ENCODE measurements at regions not wholly inside any gene's neighbourhood (a gene's known extent, or its start where the extent isn't known, plus 50 kb on each side); places are given as distances from the start of the nearest gene placed in this dataset.

DNA sequence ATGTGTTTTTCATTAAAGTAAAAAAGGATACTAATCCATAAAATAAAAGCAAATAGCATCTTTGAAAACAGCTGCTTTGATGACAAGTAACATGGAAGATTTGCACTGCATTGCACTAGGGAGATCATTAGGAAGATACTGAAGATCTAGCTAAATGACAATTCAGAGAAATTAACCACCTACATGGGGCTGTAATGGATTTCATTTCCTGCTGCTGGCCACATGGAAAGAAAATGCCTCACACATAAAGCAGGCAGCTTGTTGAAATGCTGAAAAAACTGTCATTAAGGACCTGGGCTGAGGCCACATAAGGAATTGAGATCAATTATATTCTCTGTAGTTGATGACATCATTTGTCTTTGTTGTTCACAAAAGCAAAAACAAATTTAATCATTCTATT lies 94.1 kb downstream of the PYDC2 start:
- DNase-seq (ENCODE audit: low read depth) (no peak), FAIRE-seq (no peak)
- no peaks in the 10 kb centered on the region for H3K9me3 ChIP-seq (ENCODE audit: insufficient read depth, low read depth, low read length)
- no peaks in the 10 kb centered on the region for H3K4me1 ChIP-seq (ENCODE audit: insufficient read depth, low read length)
- Mint-ChIP-seq H3K4me1 (ENCODE audit: low read depth, unreplicated experiment) (no peaks in the 10 kb centered on the region), H3K36me3 (ENCODE audit: low read depth, unreplicated experiment) (peaks cover 1% of the 10 kb centered on the region), H3K9me3 (ENCODE audit: unreplicated experiment) (no peaks in the 10 kb centered on the region), H3K27ac (ENCODE audit: unreplicated experiment) (no peak overlapping the region), H3K4me3 (ENCODE audit: unreplicated experiment) (no peak overlapping the region), H3K27me3 (ENCODE audit: low read depth, unreplicated experiment) (no peaks in the 10 kb centered on the region)
- H3K4me3 ChIP-seq (ENCODE audit: insufficient read depth, low read depth, low read length): no peak overlapping the region
- no peak overlapping the region for H3K27ac ChIP-seq (ENCODE audit: low read depth, low read length)
- no peak overlapping the region for H3K4me2 ChIP-seq (ENCODE audit: low read length)
- no peaks in the 10 kb centered on the region for H3K27me3 ChIP-seq (ENCODE audit: insufficient read depth, low read length)
- no peaks in the 10 kb centered on the region for H3K36me3 ChIP-seq (ENCODE audit: insufficient read depth, low read length)
- no peaks in the 10 kb centered on the region for H4K20me1 ChIP-seq (ENCODE audit: insufficient read depth, low read length)
- H3K79me2 ChIP-seq (ENCODE audit: insufficient read depth, low read length): no peaks in the 10 kb centered on the region
- TF ChIP-seq EZH2 (IDR thresholded peaks at IDR 0.05; ENCODE audit: insufficient read depth, low read length): no peak
- TF ChIP-seq, protein P1, sequence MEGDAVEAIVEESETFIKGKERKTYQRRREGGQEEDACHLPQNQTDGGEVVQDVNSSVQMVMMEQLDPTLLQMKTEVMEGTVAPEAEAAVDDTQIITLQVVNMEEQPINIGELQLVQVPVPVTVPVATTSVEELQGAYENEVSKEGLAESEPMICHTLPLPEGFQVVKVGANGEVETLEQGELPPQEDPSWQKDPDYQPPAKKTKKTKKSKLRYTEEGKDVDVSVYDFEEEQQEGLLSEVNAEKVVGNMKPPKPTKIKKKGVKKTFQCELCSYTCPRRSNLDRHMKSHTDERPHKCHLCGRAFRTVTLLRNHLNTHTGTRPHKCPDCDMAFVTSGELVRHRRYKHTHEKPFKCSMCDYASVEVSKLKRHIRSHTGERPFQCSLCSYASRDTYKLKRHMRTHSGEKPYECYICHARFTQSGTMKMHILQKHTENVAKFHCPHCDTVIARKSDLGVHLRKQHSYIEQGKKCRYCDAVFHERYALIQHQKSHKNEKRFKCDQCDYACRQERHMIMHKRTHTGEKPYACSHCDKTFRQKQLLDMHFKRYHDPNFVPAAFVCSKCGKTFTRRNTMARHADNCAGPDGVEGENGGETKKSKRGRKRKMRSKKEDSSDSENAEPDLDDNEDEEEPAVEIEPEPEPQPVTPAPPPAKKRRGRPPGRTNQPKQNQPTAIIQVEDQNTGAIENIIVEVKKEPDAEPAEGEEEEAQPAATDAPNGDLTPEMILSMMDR (IDR thresholded peaks at IDR 0.05; ENCODE audit: insufficient read depth, low read depth, low read length): no peak
- no peak overlapping the region for H2AFZ ChIP-seq (ENCODE audit: low read depth, low read length)
- no peak overlapping the region for H3K9ac ChIP-seq (ENCODE audit: low read length)

DNA sequence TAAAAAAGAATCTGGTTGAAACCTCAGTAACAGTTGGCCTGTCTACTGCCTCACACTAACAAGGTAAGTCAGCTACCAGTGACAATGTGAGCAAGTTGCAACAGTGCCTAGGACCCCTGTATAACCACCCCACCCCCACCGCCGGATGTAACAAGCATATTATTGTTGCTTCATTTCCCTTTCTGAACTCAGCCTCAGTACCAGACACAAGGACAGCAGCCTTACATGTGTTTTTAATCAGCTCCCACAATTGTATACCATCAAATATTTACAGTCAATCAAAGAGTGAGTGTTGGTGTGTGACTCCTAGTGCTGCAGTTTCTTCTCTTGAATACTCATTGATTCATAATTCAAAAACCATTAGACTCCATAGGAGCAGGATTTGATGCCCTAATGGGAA lies 96.4 kb downstream of the PYDC2 start:
- no peaks in the 10 kb centered on the region for H3K4me1 ChIP-seq (ENCODE audit: insufficient read depth, low read length)
- DNase-seq (ENCODE audit: low read depth) (no peak), FAIRE-seq (no peak)
- Mint-ChIP-seq H3K36me3 (ENCODE audit: low read depth, unreplicated experiment) (peaks cover 1% of the 10 kb centered on the region), H3K4me1 (ENCODE audit: low read depth, unreplicated experiment) (no peaks in the 10 kb centered on the region), H3K4me3 (ENCODE audit: unreplicated experiment) (no peak overlapping the region), H3K9me3 (ENCODE audit: unreplicated experiment) (no peaks in the 10 kb centered on the region), H3K27ac (ENCODE audit: unreplicated experiment) (no peak overlapping the region), H3K27me3 (ENCODE audit: low read depth, unreplicated experiment) (no peaks in the 10 kb centered on the region)
- H3K79me2 ChIP-seq (ENCODE audit: insufficient read depth, low read length): no peaks in the 10 kb centered on the region
- TF ChIP-seq, protein P1 (IDR thresholded peaks at IDR 0.05; ENCODE audit: insufficient read depth, low read depth, low read length): no peak
- H4K20me1 ChIP-seq (ENCODE audit: insufficient read depth, low read length): no peaks in the 10 kb centered on the region
- H3K27ac ChIP-seq (ENCODE audit: low read depth, low read length): no peak overlapping the region
- no peak overlapping the region for H2AFZ ChIP-seq (ENCODE audit: low read depth, low read length)
- no peak overlapping the region for H3K4me2 ChIP-seq (ENCODE audit: low read length)
- no peaks in the 10 kb centered on the region for H3K36me3 ChIP-seq (ENCODE audit: insufficient read depth, low read length)
- no peak overlapping the region for H3K9ac ChIP-seq (ENCODE audit: low read length)
- H3K9me3 ChIP-seq (ENCODE audit: insufficient read depth, low read depth, low read length): no peaks in the 10 kb centered on the region
- H3K4me3 ChIP-seq (ENCODE audit: insufficient read depth, low read depth, low read length): no peak overlapping the region
- H3K27me3 ChIP-seq (ENCODE audit: insufficient read depth, low read length): no peaks in the 10 kb centered on the region

DNA sequence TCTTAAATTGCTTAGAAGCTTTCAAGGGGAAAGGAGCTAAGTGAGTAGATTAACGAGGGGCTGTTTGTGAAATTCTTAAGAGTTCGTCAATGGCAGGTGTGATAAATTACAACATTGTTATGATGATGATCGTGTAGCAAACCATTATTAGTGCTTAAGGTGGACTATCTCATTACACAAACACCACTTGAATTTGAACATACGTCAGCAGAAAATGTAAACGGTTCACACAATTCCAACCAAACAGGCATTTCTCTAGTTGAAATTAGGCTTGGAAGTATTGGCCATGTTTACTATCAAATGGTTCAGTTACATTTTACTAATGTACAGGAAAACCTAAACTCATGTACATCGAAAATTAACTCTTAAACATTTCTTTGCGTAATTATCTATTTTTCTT lies 102.8 kb downstream of the PYDC2 start:
- TF ChIP-seq, protein P1 (IDR thresholded peaks at IDR 0.05; ENCODE audit: insufficient read depth, low read depth, low read length): no peak
- no peak for TF ChIP-seq EZH2 (IDR thresholded peaks at IDR 0.05; ENCODE audit: insufficient read depth, low read length)
- FAIRE-seq: no peak
- no peak overlapping the region for H2AFZ ChIP-seq (ENCODE audit: low read depth, low read length)

More for the DNA sequence above, 102.8 kb downstream of the PYDC2 start:
- Mint-ChIP-seq H3K36me3 (ENCODE audit: low read depth, unreplicated experiment) (no peaks in the 10 kb centered on the region), H3K27ac (ENCODE audit: unreplicated experiment) (no peak overlapping the region), H3K27me3 (ENCODE audit: low read depth, unreplicated experiment) (no peaks in the 10 kb centered on the region), H3K4me3 (ENCODE audit: unreplicated experiment) (no peak overlapping the region), H3K9me3 (ENCODE audit: unreplicated experiment) (no peaks in the 10 kb centered on the region), H3K4me1 (ENCODE audit: low read depth, unreplicated experiment) (peaks cover 4% of the 10 kb centered on the region)
- Histone ChIP-seq H3K4me1 (ENCODE audit: insufficient read depth, low read length) (no peaks in the 10 kb centered on the region), H3K4me2 (ENCODE audit: low read length) (no peak overlapping the region), H3K27ac (ENCODE audit: low read depth, low read length) (no peak overlapping the region), H3K9ac (ENCODE audit: low read length) (no peak overlapping the region), H3K27me3 (ENCODE audit: insufficient read depth, low read length) (no peaks in the 10 kb centered on the region), H3K36me3 (ENCODE audit: insufficient read depth, low read length) (no peaks in the 10 kb centered on the region), H4K20me1 (ENCODE audit: insufficient read depth, low read length) (no peaks in the 10 kb centered on the region), H3K79me2 (ENCODE audit: insufficient read depth, low read length) (no peaks in the 10 kb centered on the region), H3K4me3 (ENCODE audit: insufficient read depth, low read depth, low read length) (no peak overlapping the region), H3K9me3 (ENCODE audit: insufficient read depth, low read depth, low read length) (no peaks in the 10 kb centered on the region)
- DNase-seq (ENCODE audit: low read depth): no peak
